Epithelial cell of esophagus (primary cell): ENCODE measurements at regions not wholly inside any gene's neighbourhood (a gene's known extent, or its start where the extent isn't known, plus 50 kb on each side); places are given as distances from the start of the nearest gene placed in this dataset.
A peak's percentile ranks its signal among the peaks of the same experiment; 100 is the strongest.

Source experiments
- DNase-seq: peaks from one replicate; pipeline ENCODE4 v3.0.0; 2010; ENCODE audit warnings: low read depth
- H3K4me3 ChIP-seq: 2 replicates; pipeline ENCODE4 v1.5.1; 2011; ENCODE audit warnings: mild to moderate bottlenecking, low read length, control low read depth
- TF ChIP-seq, protein P1 (sequence below): IDR thresholded peaks from 2 replicates; pipeline ENCODE4 v1.5.1; 2011; ENCODE audit warnings: low read depth, mild to moderate bottlenecking, low read length, control low read depth, inconsistent platforms; ENCODE audit not compliant: insufficient read depth; ENCODE audit errors: missing control alignments

GRCh38 chr6:103215847-103216246, 1643.9 kb downstream of the HACE1 start:
- H3K4me3 ChIP-seq, result no peak overlapping the region
- DNase-seq, result peak; percentile 27
- TF ChIP-seq, protein P1, sequence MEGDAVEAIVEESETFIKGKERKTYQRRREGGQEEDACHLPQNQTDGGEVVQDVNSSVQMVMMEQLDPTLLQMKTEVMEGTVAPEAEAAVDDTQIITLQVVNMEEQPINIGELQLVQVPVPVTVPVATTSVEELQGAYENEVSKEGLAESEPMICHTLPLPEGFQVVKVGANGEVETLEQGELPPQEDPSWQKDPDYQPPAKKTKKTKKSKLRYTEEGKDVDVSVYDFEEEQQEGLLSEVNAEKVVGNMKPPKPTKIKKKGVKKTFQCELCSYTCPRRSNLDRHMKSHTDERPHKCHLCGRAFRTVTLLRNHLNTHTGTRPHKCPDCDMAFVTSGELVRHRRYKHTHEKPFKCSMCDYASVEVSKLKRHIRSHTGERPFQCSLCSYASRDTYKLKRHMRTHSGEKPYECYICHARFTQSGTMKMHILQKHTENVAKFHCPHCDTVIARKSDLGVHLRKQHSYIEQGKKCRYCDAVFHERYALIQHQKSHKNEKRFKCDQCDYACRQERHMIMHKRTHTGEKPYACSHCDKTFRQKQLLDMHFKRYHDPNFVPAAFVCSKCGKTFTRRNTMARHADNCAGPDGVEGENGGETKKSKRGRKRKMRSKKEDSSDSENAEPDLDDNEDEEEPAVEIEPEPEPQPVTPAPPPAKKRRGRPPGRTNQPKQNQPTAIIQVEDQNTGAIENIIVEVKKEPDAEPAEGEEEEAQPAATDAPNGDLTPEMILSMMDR, result no peak

GRCh38 chr6:103210686-103211085, 1649.0 kb downstream of the HACE1 start:
- no peak overlapping the region for H3K4me3 ChIP-seq
- DNase-seq, result no peak
- TF ChIP-seq, protein P1, result no peak

- no peak overlapping the region for H3K4me3 ChIP-seq
- DNase-seq, result no peak
- TF ChIP-seq, protein P1, result no peak
Observed at GRCh38 chr6:103198386-103198785, 1661.3 kb downstream of the HACE1 start.

GRCh38 chr6:103193413-103193812, 1666.3 kb downstream of the HACE1 start:
- no peak overlapping the region for H3K4me3 ChIP-seq
- DNase-seq, result no peak
- TF ChIP-seq, protein P1, result no peak

DNA sequence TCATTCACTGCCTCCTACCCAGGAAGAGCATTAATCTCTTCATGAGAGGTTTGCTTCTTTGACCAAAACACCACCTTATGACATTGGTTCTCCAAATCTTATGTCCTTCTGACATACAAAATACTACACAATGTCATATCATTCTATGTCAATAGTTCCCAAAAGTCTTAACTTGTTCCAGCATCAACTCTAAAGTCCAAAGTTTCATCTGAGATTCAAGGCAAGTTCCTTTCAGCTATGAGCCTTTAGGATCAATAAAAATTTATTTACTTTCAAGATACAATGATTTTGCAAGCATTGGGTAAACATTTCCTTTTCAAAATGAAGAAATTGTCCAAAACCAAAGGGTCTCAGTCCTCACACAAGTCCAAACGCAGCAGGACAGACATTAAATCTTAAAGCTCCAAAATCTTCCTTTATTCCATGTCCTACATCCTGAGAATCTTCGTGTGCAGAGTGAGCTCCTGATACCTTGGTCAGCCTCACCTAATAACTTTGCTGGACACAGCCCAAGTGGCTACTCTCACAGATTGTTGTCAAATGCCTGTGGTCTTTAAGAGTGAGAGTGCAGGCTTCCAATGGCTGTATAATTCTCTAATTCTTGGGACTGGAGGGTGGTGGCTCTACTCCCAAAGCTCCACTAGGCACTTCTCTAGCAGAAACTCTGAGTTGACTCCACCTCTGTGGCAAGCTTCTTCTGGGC, 1668.2 kb downstream of the HACE1 start:
- H3K4me3 ChIP-seq, result no peak overlapping the region
- DNase-seq, result no peak
- TF ChIP-seq, protein P1, result no peak

- TF ChIP-seq, protein P1, result no peak
- no peak overlapping the region for H3K4me3 ChIP-seq
- no peak for DNase-seq
Observed at GRCh38 chr6:103184776-103185175, 1674.9 kb downstream of the HACE1 start.

GRCh38 chr6:103183831-103184411, 1675.8 kb downstream of the HACE1 start:
- DNase-seq, result no peak
- TF ChIP-seq, protein P1, result no peak
- H3K4me3 ChIP-seq, result no peak overlapping the region
